Progenitor cell of endocrine pancreas (in vitro differentiated cells): ENCODE measurements at regions not wholly inside any gene's neighbourhood (a gene's known extent, or its start where the extent isn't known, plus 50 kb on each side); places are given as distances from the start of the nearest gene placed in this dataset.
"Not testable (repeated sequence)": the region's sequence is repeated elsewhere in the genome, so short reads cannot be mapped to it uniquely, and the experiment has no call there.

Source experiments
- DNase-seq: peaks from one replicate; pipeline ENCODE4 v3.0.0; 2021; ENCODE audit warnings: low spot score; ENCODE audit not compliant: unreplicated experiment
- H3K27ac Mint-ChIP-seq: 2 replicates; pipeline ENCODE4 v1.8.0; 2021; ENCODE audit warnings: mild to moderate bottlenecking, moderate library complexity, mixed read lengths
- H3K27me3 Mint-ChIP-seq: 2 replicates; pipeline ENCODE4 v1.8.0; 2021; ENCODE audit warnings: mixed read lengths
- H3K36me3 Mint-ChIP-seq: 2 replicates; pipeline ENCODE4 v1.8.0; 2022; ENCODE audit warnings: mixed read lengths; ENCODE audit not compliant: insufficient read depth
- H3K4me1 Mint-ChIP-seq: 2 replicates; pipeline ENCODE4 v1.8.0; 2021; ENCODE audit warnings: low read depth, mixed read lengths
- H3K4me3 Mint-ChIP-seq: 2 replicates; pipeline ENCODE4 v1.8.0; 2021; ENCODE audit warnings: low read depth, mild to moderate bottlenecking, moderate library complexity, mixed read lengths
- H3K9me3 Mint-ChIP-seq: 2 replicates; pipeline ENCODE4 v1.8.0; 2021; ENCODE audit warnings: low read depth, mixed read lengths
- TF ChIP-seq, protein P1 (sequence below): fragments of 200-600 bp; sonication (generic); IDR thresholded peaks from one replicate; pipeline ENCODE4 v1.5.0; 2021; ENCODE audit warnings: antibody characterized with exemption, mild to moderate bottlenecking; ENCODE audit not compliant: unreplicated experiment

DNA sequence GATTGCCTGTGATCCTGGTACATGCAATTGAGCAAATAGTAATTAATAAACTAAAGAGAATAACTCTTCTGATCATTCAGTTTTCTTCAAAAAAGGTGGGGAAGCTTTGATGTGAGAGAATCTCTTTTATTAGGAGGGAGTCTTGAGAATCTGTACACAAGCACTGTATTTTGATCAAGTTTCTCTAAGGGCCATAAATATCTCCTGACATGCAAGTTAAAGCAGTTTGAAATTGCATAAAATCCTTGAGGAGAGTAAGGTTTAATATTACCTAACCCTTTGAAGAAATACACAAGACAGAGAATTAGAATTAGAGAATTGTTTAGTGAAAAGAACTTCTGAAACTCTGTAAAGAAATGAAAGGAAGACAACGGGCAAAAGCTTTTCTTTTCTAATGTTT is 326.9 kb downstream of the FAT4 start:
- Mint-ChIP-seq H3K9me3 (no peaks in the 10 kb centered on the region), H3K27me3 (peaks cover 6% of the 10 kb centered on the region), H3K36me3 (no peaks in the 10 kb centered on the region), H3K4me3 (no peak overlapping the region), H3K4me1 (peaks cover 6% of the 10 kb centered on the region), H3K27ac (no peak overlapping the region)
- TF ChIP-seq, protein P1, sequence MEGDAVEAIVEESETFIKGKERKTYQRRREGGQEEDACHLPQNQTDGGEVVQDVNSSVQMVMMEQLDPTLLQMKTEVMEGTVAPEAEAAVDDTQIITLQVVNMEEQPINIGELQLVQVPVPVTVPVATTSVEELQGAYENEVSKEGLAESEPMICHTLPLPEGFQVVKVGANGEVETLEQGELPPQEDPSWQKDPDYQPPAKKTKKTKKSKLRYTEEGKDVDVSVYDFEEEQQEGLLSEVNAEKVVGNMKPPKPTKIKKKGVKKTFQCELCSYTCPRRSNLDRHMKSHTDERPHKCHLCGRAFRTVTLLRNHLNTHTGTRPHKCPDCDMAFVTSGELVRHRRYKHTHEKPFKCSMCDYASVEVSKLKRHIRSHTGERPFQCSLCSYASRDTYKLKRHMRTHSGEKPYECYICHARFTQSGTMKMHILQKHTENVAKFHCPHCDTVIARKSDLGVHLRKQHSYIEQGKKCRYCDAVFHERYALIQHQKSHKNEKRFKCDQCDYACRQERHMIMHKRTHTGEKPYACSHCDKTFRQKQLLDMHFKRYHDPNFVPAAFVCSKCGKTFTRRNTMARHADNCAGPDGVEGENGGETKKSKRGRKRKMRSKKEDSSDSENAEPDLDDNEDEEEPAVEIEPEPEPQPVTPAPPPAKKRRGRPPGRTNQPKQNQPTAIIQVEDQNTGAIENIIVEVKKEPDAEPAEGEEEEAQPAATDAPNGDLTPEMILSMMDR: no peak
- DNase-seq: no peak

DNA sequence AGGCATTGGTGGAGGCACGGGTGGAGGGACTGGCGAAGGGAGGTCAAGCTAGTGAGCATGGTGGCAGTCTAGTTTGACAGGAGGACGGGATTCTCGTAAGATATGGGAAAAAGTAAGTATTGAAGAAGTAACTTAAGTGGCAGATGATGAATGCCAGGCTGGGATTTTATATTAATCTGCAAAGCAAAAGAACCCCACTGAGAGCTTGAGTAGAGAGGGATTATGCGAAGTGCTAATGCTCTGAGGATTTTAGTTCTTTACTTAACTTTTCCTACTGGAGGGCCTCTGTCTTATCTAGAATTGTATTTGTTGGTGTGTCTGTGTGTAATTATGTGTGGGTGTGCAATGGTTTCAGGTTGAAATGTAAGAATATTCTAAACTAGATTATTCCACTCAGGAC is 327.9 kb downstream of the FAT4 start:
- H3K27ac Mint-ChIP-seq: no peak overlapping the region
- no peaks in the 10 kb centered on the region for H3K36me3 Mint-ChIP-seq
- no peak overlapping the region for H3K4me3 Mint-ChIP-seq
- TF ChIP-seq, protein P1: no peak
- H3K4me1 Mint-ChIP-seq: peaks cover 6% of the 10 kb centered on the region
- DNase-seq: no peak
- no peaks in the 10 kb centered on the region for H3K9me3 Mint-ChIP-seq
- peaks cover 6% of the 10 kb centered on the region for H3K27me3 Mint-ChIP-seq

DNA sequence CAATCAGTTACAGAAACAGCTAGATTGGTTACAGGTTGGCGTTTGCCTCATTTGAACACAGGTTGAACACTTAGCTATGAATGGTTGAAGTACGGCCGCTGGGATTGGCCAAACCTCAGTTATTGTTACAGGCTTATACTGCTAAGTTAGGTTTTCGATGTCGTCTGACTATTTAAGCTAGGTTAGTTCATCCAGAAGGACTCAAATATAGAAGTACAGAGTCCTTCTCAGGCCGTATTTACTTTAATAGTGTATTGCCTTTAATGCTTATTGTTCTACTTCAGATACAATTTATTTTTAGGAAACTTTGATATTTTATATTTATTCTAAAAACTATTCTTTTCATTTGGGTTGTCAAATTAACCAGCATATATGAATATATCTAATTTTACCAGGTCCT is 334.7 kb downstream of the FAT4 start:
- H3K27me3 Mint-ChIP-seq: no peaks in the 10 kb centered on the region
- H3K4me3 Mint-ChIP-seq: no peak overlapping the region
- no peaks in the 10 kb centered on the region for H3K36me3 Mint-ChIP-seq
- peaks cover 5% of the 10 kb centered on the region for H3K9me3 Mint-ChIP-seq
- no peaks in the 10 kb centered on the region for H3K4me1 Mint-ChIP-seq
- TF ChIP-seq, protein P1: no peak
- no peak for DNase-seq
- H3K27ac Mint-ChIP-seq: no peak overlapping the region

DNA sequence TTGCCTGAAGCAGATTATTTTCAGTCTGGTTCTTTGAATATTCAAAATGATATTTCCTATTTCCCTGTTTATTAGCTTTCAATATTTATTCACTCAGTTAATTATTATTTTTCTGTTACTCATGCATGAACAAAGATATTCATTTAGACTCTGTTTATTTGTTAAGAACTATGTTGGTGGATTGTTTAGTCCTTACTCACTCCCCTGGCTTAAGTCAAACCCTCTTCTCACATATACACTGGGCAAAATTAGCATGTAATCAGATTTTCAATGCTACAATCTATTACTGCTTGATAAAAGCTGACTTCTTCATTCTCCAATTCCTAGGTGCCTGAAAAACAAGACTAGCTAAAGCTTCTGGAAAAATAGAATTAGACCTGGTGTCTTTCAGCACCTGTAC is 335.8 kb downstream of the FAT4 start:
- Mint-ChIP-seq H3K27me3 (no peaks in the 10 kb centered on the region), H3K4me3 (no peak overlapping the region), H3K36me3 (no peaks in the 10 kb centered on the region), H3K4me1 (no peaks in the 10 kb centered on the region), H3K9me3 (peaks cover 5% of the 10 kb centered on the region), H3K27ac (no peak overlapping the region)
- TF ChIP-seq, protein P1: no peak
- DNase-seq: no peak

DNA sequence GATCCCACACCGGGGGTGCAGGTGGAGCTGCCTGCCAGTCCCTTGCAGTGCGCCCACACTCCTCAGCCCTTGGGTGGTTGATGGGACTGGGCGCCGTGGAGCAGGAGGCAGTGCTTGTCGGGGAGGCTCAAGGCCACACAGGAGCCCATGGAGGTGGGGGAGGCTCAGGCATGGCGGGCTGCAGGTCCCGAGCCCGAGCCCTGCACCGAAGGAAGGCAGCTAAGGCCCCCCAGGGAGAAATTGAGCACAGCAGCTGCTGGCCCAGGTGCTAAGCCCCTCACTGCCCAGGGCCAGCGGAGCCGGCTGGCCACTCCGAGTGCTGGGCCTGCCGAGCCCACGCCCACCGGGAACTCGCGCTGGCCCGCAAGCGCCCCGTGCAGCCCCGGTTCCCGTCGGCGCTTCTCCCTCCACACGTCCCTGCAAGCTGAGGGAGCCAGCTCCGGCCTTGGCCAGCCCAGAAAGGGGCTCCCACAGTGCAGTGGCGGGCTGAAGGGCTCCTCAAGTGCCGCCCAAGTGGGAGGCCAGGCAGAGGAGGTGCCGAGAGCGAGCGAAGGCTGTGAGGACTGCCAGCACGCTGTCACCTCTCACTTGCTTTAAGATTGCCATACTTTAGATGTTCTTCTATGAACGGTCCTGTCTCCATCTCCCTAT is 337.1 kb downstream of the FAT4 start:
- not testable (repeated sequence) for H3K9me3 Mint-ChIP-seq, H3K4me1 Mint-ChIP-seq, H3K27me3 Mint-ChIP-seq, DNase-seq, H3K27ac Mint-ChIP-seq, H3K4me3 Mint-ChIP-seq, H3K36me3 Mint-ChIP-seq

DNA sequence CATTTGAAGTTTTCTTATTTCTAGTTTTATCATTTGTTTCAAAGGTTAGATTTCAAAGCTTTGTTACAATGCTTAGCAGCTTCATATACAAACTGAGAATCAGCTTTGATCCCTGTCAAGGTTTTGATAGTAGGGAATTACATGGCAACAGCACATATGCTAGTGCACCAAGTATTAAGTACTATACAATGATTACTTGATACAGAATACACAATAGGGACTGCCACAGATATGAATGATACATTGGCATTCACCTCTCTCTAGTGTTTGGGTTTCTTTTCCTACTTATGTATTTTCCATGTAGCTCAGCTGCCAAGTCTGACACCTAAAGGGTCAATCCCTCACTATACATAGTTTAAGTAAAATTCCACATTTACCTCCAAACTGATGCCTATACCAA is 344.0 kb downstream of the FAT4 start:
- Mint-ChIP-seq H3K36me3 (no peaks in the 10 kb centered on the region), H3K27me3 (no peaks in the 10 kb centered on the region), H3K9me3 (no peaks in the 10 kb centered on the region), H3K27ac (no peak overlapping the region), H3K4me1 (peaks cover 8% of the 10 kb centered on the region), H3K4me3 (no peak overlapping the region)
- TF ChIP-seq, protein P1: no peak
- DNase-seq: no peak
